OCI-LY3 (cell line): ENCODE measurements at regions not wholly inside any gene's neighbourhood (a gene's known extent, or its start where the extent isn't known, plus 50 kb on each side); places are given as distances from the start of the nearest gene placed in this dataset.
A peak's percentile ranks its signal among the peaks of the same experiment; 100 is the strongest.

Experiments
- H2AFZ ChIP-seq: fragments of 200-600, 300-600 bp; shearing (Covaris generic); 2 replicates; pipeline ENCODE4 v1.6.0; 2014; ENCODE audit warnings: antibody characterized with exemption, low read depth, low read length
- H3K27ac ChIP-seq: fragments of 200-600, 300-600 bp; sonication (generic); 2 replicates; pipeline ENCODE4 v1.5.1; 2014; ENCODE audit warnings: mild to moderate bottlenecking, low read length, moderate library complexity, mixed read lengths
- H3K27me3 ChIP-seq: fragments of 200-600, 300-600 bp; sonication (generic); 2 replicates; pipeline ENCODE4 v1.6.1; 2014; ENCODE audit warnings: low read depth, low read length, mixed read lengths
- H3K36me3 ChIP-seq: fragments of 200-600, 300-600 bp; sonication (generic); replicated peaks from 2 replicates; pipeline ENCODE3; 2014; ENCODE audit warnings: low read depth, low read length, mixed read lengths
- H3K4me1 ChIP-seq: fragments of 300-600, 200-600 bp; sonication (generic); 2 replicates; pipeline ENCODE4 v1.6.1; 2014; ENCODE audit warnings: low read length, mixed read lengths
- H3K4me2 ChIP-seq: fragments of 200-600, 300-600 bp; sonication (generic); 2 replicates; pipeline ENCODE4 v1.6.1; 2014; ENCODE audit warnings: low read length, mixed read lengths
- H3K4me3 ChIP-seq: fragments of 300-600, 200-600 bp; sonication (generic); 2 replicates; pipeline ENCODE4 v1.5.1; 2014; ENCODE audit warnings: antibody characterized with exemption, mild to moderate bottlenecking, low read length, moderate library complexity
- H3K79me2 ChIP-seq: fragments of 300-600, 200-600 bp; shearing (Covaris generic); 2 replicates; pipeline ENCODE4 v1.6.1; 2014; ENCODE audit warnings: mild to moderate bottlenecking, low read length, mixed read lengths
- H3K9ac ChIP-seq: fragments of 300-600, 200-600 bp; shearing (Covaris generic); 2 replicates; pipeline ENCODE4 v1.6.0; 2014; ENCODE audit warnings: mild to moderate bottlenecking, low read length, moderate library complexity
- H3K9me3 ChIP-seq: fragments of 200-600, 300-600 bp; shearing (Covaris generic); 2 replicates; pipeline ENCODE4 v1.6.1; 2014; ENCODE audit warnings: low read length, mixed read lengths; ENCODE audit not compliant: insufficient read depth
- H4K20me1 ChIP-seq: fragments of 200-600, 300-600 bp; sonication (generic); 2 replicates; pipeline ENCODE4 v1.6.1; 2016; ENCODE audit warnings: low read length, mixed read lengths; ENCODE audit not compliant: insufficient read depth
- CTCF ChIP-seq: fragments of 200-600, 300-600 bp; sonication (generic); IDR thresholded peaks from 2 replicates; pipeline ENCODE4 v1.5.1; 2014; ENCODE audit warnings: antibody characterized with exemption, low read length, low read depth
- EZH2phosphoT487 ChIP-seq: fragments of 200-600 bp; shearing (Covaris generic); IDR thresholded peaks from 2 replicates; pipeline ENCODE4 v1.6.1; 2018; ENCODE audit warnings: antibody characterized with exemption, mixed run types, low read depth

DNA sequence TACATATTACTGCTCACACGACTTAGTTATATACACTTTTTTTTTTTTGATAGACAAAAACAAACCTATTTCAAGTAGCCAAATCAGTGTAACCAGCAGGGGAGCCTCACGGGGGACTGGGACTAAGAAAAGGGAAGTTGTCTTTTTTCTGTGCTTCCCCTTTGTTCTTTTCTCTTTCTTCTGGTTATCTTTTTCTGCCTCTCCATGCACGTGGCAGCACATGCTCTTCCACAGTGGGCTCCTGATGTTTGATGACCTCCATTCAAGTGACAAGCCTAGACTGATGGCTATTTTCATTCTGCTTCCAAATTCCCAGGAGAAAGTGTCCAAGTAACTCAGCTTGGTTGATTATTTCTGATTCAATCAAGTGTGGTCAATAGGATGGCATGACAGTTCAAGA lies 98.2 kb upstream of the STK39 start:
- H3K9me3 ChIP-seq, result no peaks in the 10 kb centered on the region
- peak overlapping the region; percentile 38 for H3K4me2 ChIP-seq
- H4K20me1 ChIP-seq, result no peaks in the 10 kb centered on the region
- no peak overlapping the region for H3K9ac ChIP-seq
- H2AFZ ChIP-seq, result no peak overlapping the region
- H3K36me3 ChIP-seq, result no peaks in the 10 kb centered on the region
- no peak overlapping the region for H3K4me3 ChIP-seq
- no peaks in the 10 kb centered on the region for H3K79me2 ChIP-seq
- H3K4me1 ChIP-seq, result peaks cover 13% of the 10 kb centered on the region
- H3K27ac ChIP-seq, result no peak overlapping the region
- peaks cover 21% of the 10 kb centered on the region for H3K27me3 ChIP-seq
- TF ChIP-seq EZH2phosphoT487 (no peak), CTCF (no peak; the same call in 1 of the 2 replicates)

DNA sequence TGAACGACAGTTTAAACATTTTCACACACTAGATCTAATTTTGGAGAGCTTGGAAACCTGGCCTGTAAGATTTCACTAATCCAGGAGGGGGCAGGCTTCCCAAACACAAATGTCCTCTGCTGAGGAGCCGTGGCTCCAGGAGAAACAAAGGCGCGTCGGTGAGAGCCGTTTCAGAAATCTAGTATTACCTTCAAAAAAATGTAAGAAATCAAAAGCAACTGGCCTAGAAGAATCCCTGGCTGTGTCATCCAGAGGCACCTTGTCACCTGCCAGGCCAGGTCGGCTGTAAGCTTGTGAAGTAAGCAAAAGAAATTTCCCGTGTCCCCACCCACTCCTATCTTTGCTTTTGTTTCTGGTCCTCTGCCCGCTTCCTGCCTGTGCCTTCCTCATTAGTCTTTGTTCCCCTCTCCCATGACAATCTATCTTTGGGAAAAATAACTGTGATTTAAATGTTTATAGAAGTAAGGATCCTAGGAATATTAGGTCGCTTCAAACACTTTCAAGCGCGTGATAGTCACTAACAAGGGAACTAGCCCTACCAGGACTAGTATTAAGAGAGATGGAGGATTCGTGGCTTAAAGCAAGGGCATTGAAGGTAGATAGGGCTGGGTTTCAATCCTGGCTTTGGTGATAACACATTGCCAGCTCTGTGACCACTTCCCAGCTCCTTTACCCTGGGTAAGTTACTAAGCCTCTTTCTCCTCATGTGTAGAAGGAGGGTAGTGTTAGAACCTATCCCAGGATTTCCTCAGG lies 99.5 kb upstream of the STK39 start:
- H3K9ac ChIP-seq, result peak overlapping the region; percentile 41
- no peak for TF ChIP-seq EZH2phosphoT487
- TF ChIP-seq CTCF, result peak; percentile 89
- no peaks in the 10 kb centered on the region for H4K20me1 ChIP-seq
- H3K4me2 ChIP-seq, result peak overlapping the region; percentile 63
- H3K4me3 ChIP-seq, result peak overlapping the region; percentile 71
- H3K79me2 ChIP-seq, result no peaks in the 10 kb centered on the region
- no peaks in the 10 kb centered on the region for H3K9me3 ChIP-seq
- H3K4me1 ChIP-seq, result peaks cover 13% of the 10 kb centered on the region
- no peaks in the 10 kb centered on the region for H3K36me3 ChIP-seq
- H2AFZ ChIP-seq, result peak overlapping the region; percentile 79
- no peak overlapping the region for H3K27ac ChIP-seq
- H3K27me3 ChIP-seq, result peaks cover 14% of the 10 kb centered on the region

DNA sequence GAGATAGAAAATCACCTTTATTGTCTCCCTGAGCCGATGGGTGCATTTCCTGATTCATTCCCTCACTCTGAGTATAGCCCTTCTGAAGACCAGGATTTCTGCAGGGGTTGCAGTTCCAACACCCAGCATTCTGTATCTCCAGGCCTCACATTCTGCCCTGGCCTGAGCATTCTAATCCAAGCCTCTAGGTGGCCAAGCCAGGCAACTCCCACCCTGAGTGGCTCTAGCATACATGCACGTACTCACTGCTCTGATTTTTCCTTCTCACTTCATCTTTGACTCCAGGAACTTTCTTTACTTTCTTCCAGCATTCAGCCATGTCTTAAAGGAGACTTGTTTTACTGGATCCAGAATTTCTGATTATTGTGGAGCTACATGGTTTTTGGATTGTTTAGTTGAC lies 100.7 kb upstream of the STK39 start:
- Histone ChIP-seq H3K9ac (no peak overlapping the region), H3K36me3 (no peaks in the 10 kb centered on the region), H3K27me3 (peaks cover 14% of the 10 kb centered on the region), H3K27ac (no peak overlapping the region), H4K20me1 (no peaks in the 10 kb centered on the region), H3K79me2 (no peaks in the 10 kb centered on the region), H3K4me1 (peaks cover 13% of the 10 kb centered on the region), H3K9me3 (peaks cover under 1% of the 10 kb centered on the region; the same call in 1 of the 2 replicates), H3K4me2 (no peak overlapping the region), H2AFZ (no peak overlapping the region), H3K4me3 (no peak overlapping the region)
- TF ChIP-seq EZH2phosphoT487 (no peak), CTCF (peak; percentile 59)

DNA sequence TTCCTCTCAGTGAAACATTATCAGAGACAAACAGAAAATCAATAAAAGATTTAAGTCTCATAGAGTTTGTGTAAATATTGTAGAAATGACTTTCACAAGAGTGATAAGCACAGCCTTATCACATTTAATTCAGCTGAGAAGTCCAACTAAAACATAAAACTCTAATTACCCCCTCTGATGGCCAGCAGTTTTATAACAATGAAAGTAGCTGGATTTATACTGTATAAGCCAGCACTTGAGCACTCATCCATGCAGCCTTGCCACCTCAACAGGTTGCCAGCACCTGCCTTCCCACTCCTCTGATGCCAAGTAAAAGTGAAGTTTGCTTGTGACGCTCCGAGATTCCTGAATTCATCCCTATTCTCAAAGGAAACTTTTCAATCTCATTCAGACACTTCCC lies 103.0 kb upstream of the STK39 start:
- Histone ChIP-seq H4K20me1 (no peaks in the 10 kb centered on the region), H3K27me3 (peaks cover 14% of the 10 kb centered on the region), H3K9ac (no peak overlapping the region), H3K27ac (no peak overlapping the region), H3K36me3 (no peaks in the 10 kb centered on the region), H3K9me3 (peaks cover 8% of the 10 kb centered on the region; the same call in 1 of the 2 replicates), H3K4me2 (no peak overlapping the region), H2AFZ (no peak overlapping the region), H3K4me1 (peaks cover 10% of the 10 kb centered on the region), H3K4me3 (no peak overlapping the region), H3K79me2 (no peaks in the 10 kb centered on the region)
- TF ChIP-seq CTCF, result no peak
- no peak for TF ChIP-seq EZH2phosphoT487
